GM12864 (cell line): ENCODE measurements at regions not wholly inside any gene's neighbourhood (a gene's known extent, or its start where the extent isn't known, plus 50 kb on each side); places are given as distances from the start of the nearest gene placed in this dataset.

Experiments
- DNase-seq: peaks from one replicate; pipeline ENCODE4 v3.0.0-alpha.2; 2011; ENCODE audit warnings: low read depth
- H3K4me3 ChIP-seq: 2 replicates; pipeline ENCODE4 v1.5.1; 2011; ENCODE audit warnings: mild to moderate bottlenecking, low read depth, low read length, control low read depth
- CTCF ChIP-seq: IDR thresholded peaks from 2 replicates; pipeline ENCODE4 v1.5.1; 2011; ENCODE audit warnings: low read depth, mild to moderate bottlenecking, moderate library complexity, low read length, control low read depth, inconsistent platforms; ENCODE audit errors: missing control alignments

GRCh38 chr14:101072531-101072930 is 169.0 kb upstream of the RTL1 start:
- no peak for TF ChIP-seq CTCF
- no peak for DNase-seq

GRCh38 chr14:101072945-101073597 is 169.5 kb upstream of the RTL1 start:
- DNase-seq, result no peak
- H3K4me3 ChIP-seq, result no peak overlapping the region
- no peak for TF ChIP-seq CTCF

More at GRCh38 chr14:101072531-101072930, 169.0 kb upstream of the RTL1 start:
- H3K4me3 ChIP-seq, result no peak overlapping the region

- H3K4me3 ChIP-seq, result no peak overlapping the region
- TF ChIP-seq CTCF, result no peak
- DNase-seq, result no peak
Measured at GRCh38 chr14:101073598-101073965, 170.1 kb upstream of the RTL1 start.

GRCh38 chr14:101074196-101075024 is 170.9 kb upstream of the RTL1 start:
- no peak for TF ChIP-seq CTCF
- no peak for DNase-seq
- H3K4me3 ChIP-seq, result no peak overlapping the region

- no peak for DNase-seq
- no peak overlapping the region for H3K4me3 ChIP-seq
- TF ChIP-seq CTCF, result no peak
Measured at GRCh38 chr14:101075025-101075800, 171.7 kb upstream of the RTL1 start.

GRCh38 chr14:101075801-101076413 is 172.4 kb upstream of the RTL1 start:
- DNase-seq, result no peak
- no peak overlapping the region for H3K4me3 ChIP-seq
- TF ChIP-seq CTCF, result no peak
